ENCODE measurements at regions not wholly inside any gene's neighbourhood (a gene's known extent, or its start where the extent isn't known, plus 50 kb on each side); places are given as distances from the start of the nearest gene placed in this dataset.

GRCh38 chr3:29194139-29194538 lies 86.7 kb upstream of the RBMS3 start:
- TF ChIP-seq EZH2phosphoT487 (IDR thresholded peaks at IDR 0.05; ENCODE audit: borderline replicate concordance, low read length) (no peak), CTCF (conservative IDR thresholded peaks at IDR 0.05; ENCODE audit: low read depth, low read length) (no peak)
